Kasumi-1 (cell line): ENCODE measurements at regions not wholly inside any gene's neighbourhood (a gene's known extent, or its start where the extent isn't known, plus 50 kb on each side); places are given as distances from the start of the nearest gene placed in this dataset.

ENCODE experiments used
- DNase-seq, 2 experiments: peaks; one replicate each; lab custom pipeline; 2025; lab: John Stamatoyannopoulos, UW

DNA sequence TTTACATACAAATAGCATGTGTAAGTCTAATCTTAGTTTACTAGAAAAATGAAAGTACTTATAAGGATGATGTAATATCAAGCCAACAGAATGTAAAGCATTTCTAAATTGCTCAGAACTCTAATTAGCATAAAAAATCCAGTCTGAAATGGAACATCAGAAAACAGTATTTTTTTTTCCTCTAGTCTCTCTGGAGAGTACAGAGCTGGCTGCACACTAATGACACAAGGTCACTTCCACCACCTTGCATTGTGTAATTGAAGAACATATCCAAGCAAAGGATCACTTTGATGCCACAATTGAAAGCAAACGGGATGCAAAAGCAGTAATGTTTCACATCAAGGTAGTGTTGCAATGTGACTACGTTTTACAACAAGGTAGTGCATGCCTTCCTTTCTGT, 548.0 kb upstream of the LUZP2 start:
- DNase-seq: no peak

- DNase-seq: no peak
Observed at GRCh38 chr11:23953951-23954710, 542.7 kb upstream of the LUZP2 start.

DNA sequence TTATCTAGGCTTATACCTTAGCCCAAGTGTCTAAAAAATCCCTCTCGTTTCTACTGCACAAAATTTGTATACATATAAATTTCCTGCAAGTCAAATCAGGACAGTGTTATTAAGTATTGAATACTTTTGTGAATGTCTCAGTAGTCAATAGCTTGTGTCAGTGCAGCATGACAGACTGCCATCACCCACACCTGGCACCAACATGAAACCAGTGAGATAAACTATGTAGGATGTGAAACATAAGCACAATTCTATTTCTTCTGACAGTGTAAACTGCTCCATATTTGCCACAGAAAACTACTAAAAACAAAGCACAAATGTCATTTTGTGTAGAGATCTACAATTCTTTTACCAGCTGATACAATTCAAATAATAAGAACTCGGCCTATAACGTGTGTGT, 542.1 kb upstream of the LUZP2 start:
- no peak for DNase-seq

GRCh38 chr11:23956586-23956985, 540.3 kb upstream of the LUZP2 start:
- DNase-seq: no peak

- DNase-seq: no peak
Observed at GRCh38 chr11:23957314-23957713, 539.5 kb upstream of the LUZP2 start.

DNA sequence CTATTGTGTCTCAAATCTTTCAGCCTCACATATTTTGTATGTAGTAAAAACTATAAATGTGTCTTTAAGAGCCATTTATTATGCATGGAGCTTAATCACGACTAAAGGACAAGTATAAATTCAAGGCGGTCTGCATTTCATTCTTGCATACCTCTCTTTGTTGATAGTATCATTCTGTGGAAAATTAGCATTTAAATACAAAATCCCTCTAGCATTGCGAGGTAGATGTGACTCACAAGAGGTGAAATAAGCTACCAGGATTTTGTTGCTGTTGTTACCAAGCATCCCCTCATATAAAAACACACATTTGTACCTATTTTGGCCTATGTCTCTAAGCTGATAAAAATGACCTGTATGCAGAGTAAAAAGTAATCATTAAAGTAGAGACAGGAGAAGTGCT, 537.4 kb upstream of the LUZP2 start:
- no peak for DNase-seq

GRCh38 chr11:23961503-23962338, 535.1 kb upstream of the LUZP2 start:
- DNase-seq: no peak

DNA sequence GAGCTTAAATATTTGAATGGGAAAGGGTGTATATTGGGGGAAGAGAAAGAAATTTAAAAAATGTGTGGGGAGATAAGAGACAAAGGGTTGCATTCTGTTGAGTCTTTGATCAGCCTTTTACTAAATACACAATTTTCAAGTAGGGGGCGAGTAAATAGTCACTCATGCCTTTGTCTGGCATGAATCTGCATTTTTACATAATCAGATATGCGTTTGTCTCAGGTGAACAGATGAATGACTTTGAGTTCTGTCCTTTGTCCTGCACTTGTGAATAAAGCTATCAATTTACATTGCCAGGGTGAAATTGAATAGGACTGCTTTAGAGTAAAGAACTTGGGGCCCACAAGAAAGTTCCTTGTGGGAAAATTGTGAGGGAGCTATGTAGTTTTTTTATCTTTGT, 523.6 kb upstream of the LUZP2 start:
- DNase-seq: no peak

GRCh38 chr11:23974051-23974450, 522.8 kb upstream of the LUZP2 start:
- DNase-seq: no peak

GRCh38 chr11:23974601-23975000, 522.3 kb upstream of the LUZP2 start:
- DNase-seq: no peak

GRCh38 chr11:23976426-23976825, 520.4 kb upstream of the LUZP2 start:
- no peak for DNase-seq

DNA sequence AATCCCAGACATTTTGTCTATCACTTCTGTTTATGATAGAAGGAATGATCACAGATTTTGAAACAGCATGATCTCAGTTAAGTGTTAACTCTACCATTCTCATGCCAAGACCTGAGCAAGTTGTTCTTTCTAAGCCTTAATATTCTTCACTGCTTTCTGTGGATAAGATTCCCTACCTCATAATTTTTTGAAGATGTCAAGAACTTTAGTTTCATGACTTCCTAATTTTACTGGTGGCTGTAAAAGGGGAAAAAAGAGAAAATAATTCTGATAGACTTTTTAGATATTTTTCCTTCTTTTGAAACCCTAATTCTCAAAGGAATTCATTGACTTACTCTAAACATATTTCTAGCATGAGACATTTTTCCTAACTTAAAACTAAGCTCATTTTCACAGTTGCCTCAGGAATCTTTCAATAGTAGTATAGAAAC, 520.0 kb upstream of the LUZP2 start:
- DNase-seq: no peak

GRCh38 chr11:23988381-23989006, 508.4 kb upstream of the LUZP2 start:
- DNase-seq: no peak

DNA sequence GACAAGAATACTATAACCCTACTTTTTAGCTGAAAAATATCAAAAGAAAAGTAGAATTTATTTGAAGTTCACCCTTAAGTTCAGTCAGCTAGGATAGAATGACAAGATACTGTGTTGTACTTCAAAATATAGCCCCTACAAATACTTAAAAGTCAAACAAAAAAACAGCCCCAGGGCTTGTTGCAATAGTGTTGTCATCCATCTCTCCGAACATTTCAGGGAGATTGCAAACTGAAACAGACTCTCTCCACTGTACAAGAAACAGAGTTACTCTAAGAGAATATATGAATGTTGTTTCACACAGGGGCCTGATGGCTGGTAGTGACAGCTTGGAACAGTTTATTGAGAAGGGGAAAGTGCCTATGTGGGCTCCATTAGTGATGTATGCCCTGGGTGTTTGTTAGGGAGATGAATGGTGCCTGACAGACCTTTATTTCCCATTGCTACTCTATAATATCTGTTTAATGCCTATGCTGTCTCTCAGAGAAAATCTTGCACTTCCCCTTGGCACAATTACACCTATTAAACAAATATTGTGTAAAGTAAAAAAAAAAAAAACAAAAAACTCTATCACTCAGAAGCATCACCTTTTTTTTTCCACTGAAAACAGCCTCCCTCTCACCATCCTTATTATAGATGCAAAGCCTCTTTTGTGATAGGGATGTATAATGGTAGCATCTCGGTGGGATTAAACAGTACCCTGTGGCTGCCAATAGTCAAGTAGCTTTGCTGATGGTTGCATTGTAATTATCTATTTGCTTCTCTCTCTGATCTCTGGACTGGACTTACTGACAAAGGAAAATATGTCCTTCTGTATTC, 506.3 kb upstream of the LUZP2 start:
- no peak for DNase-seq

DNA sequence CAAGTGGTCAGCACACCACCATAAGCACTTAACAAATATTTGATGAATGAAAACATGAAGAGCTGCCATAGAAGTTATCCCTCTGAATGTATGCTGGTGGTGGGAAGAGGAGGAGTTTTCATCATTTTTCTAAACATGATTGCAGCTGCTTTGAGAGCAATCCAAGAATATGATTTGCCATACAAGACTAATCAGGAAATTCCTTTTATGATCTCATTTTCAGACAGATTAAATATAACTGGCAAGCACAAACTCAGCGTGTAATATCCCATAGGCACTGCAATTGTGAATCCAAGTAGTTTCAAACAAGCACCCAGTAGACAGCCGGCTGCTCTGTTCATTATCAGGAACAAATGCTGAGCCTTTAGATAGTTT, 505.7 kb upstream of the LUZP2 start:
- DNase-seq: no peak

DNA sequence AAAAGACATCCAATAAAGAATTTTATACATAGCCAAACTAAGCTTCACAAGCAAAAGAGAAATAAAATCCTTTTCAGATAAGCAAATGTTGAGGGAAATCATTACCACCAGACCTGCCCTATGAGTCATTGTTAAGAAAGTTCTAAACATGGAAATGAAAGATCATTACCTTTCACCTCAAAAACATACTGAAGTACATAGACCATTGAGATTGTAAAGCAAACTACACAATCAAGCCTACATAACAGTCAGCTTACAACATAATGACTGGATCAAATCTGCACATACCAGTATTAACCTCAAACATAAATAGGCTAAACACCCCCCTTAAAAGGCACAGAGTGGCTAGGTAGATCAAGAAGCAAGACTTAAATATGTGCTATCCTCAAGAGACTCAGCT, 501.0 kb upstream of the LUZP2 start:
- no peak for DNase-seq

- no peak for DNase-seq
Observed at GRCh38 chr11:23997356-23997755, 499.5 kb upstream of the LUZP2 start.

- no peak for DNase-seq
Observed at GRCh38 chr11:24005202-24005876, 491.5 kb upstream of the LUZP2 start.

DNA sequence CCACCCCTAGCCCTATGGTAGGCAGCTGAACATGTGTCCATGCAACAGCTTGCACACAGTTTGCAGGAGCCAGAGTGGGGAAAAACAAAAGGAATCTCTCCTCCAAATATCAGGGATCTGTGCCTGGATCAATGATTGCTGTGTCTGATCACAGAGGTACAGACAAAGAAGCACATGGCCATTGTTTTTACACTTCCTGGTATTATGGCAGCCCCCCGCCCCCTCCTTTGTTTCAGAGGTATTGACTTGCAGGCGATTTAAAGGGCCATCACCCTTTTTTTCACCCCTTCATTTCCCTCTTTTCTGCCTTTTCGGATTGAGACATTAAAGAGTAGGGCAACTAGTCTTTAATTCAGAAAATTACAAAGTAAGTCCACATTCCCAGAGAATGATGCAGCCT, 453.0 kb upstream of the LUZP2 start:
- DNase-seq: no peak

DNA sequence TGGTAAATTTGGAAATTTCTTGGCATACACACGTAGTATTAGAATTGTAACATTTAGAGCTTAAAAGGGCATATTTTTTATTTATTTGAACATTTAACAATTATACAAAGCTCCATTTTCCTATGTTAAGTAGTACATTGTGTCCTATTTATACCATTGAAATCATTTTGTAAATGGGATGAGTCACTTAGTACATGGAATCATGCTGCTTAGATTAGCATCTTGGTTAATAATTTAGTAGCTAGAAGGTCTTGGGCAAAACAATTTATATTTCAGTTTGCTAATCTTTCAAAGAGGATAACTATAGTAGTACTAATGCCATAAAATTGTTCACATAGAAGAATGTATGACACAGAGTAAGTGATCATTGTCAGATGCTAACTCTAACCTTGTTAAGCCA, 450.1 kb upstream of the LUZP2 start:
- no peak for DNase-seq

- no peak for DNase-seq
Observed at GRCh38 chr11:24056051-24056450, 440.8 kb upstream of the LUZP2 start.

GRCh38 chr11:24060125-24060524, 436.7 kb upstream of the LUZP2 start:
- DNase-seq: no peak
